ENCODE measurements at regions not wholly inside any gene's neighbourhood (a gene's known extent, or its start where the extent isn't known, plus 50 kb on each side); places are given as distances from the start of the nearest gene placed in this dataset.
"Not testable (repeated sequence)": the region's sequence is repeated elsewhere in the genome, so short reads cannot be mapped to it uniquely, and the experiment has no call there.

- no peak for DNase-seq
- Histone ChIP-seq H3K27ac (replicated peaks) (no peak overlapping the region), H3K27me3 (ENCODE audit: low read depth) (no peaks in the 10 kb centered on the region), H3K36me3 (peaks cover 3% of the 10 kb centered on the region), H3K9me3 (replicated peaks) (peaks cover 65% of the 10 kb centered on the region), H3K4me3 (no peak overlapping the region), H3K4me1 (no peaks in the 10 kb centered on the region)
- intact Hi-C loops (cut with micrococcal nuclease), result no loop called here
- no peak for TF ChIP-seq CTCF (IDR thresholded peaks at IDR 0.05; ENCODE audit: borderline replicate concordance)
These were observed 844.5 kb upstream of the DEFB115 start for GRCh38 chr20:30412972-30413371.

GRCh38 chr20:30417387-30417786 lies 840.1 kb upstream of the DEFB115 start:
- H3K36me3 ChIP-seq; H3K27me3 ChIP-seq (ENCODE audit: low read depth); H3K27ac ChIP-seq (replicated peaks); H3K4me3 ChIP-seq; intact Hi-C loops (cut with micrococcal nuclease); H3K4me1 ChIP-seq; DNase-seq: not testable (repeated sequence)
- H3K9me3 ChIP-seq (replicated peaks), result peaks cover 21% of the 10 kb centered on the region

GRCh38 chr20:30418378-30418777 lies 839.1 kb upstream of the DEFB115 start:
- H3K27me3 ChIP-seq (ENCODE audit: low read depth); H3K27ac ChIP-seq (replicated peaks); H3K36me3 ChIP-seq; DNase-seq; H3K4me3 ChIP-seq; intact Hi-C loops (cut with micrococcal nuclease); H3K4me1 ChIP-seq: not testable (repeated sequence)
- peaks cover 13% of the 10 kb centered on the region for H3K9me3 ChIP-seq (replicated peaks)

GRCh38 chr20:30419466-30419865 lies 838.0 kb upstream of the DEFB115 start:
- no peak for TF ChIP-seq CTCF (IDR thresholded peaks at IDR 0.05; ENCODE audit: borderline replicate concordance)
- peaks cover 13% of the 10 kb centered on the region for H3K9me3 ChIP-seq (replicated peaks)

GRCh38 chr20:30419871-30420420 lies 837.5 kb upstream of the DEFB115 start:
- H3K4me3 ChIP-seq; H3K27ac ChIP-seq (replicated peaks); DNase-seq; H3K27me3 ChIP-seq (ENCODE audit: low read depth); intact Hi-C loops (cut with micrococcal nuclease); H3K4me1 ChIP-seq; H3K36me3 ChIP-seq: not testable (repeated sequence)
- peaks cover 13% of the 10 kb centered on the region for H3K9me3 ChIP-seq (replicated peaks)

More at GRCh38 chr20:30419466-30419865, 838.0 kb upstream of the DEFB115 start:
- intact Hi-C loops (cut with micrococcal nuclease), result no loop called here
- DNase-seq, result no peak
- no peak overlapping the region for H3K27ac ChIP-seq (replicated peaks)
- H3K27me3 ChIP-seq (ENCODE audit: low read depth), result no peaks in the 10 kb centered on the region
- no peaks in the 10 kb centered on the region for H3K4me1 ChIP-seq
- H3K36me3 ChIP-seq, result peaks cover 3% of the 10 kb centered on the region
- no peak overlapping the region for H3K4me3 ChIP-seq
